ENCODE measurements at regions not wholly inside any gene's neighbourhood (a gene's known extent, or its start where the extent isn't known, plus 50 kb on each side); places are given as distances from the start of the nearest gene placed in this dataset.

- BruUV-seq (replicated peaks), result no TSS peak
Measured at GRCh38 chr7:52781250-52781649, 254.2 kb upstream of the POM121L12 start.

GRCh38 chr7:52779004-52779403, 256.4 kb upstream of the POM121L12 start:
- Histone ChIP-seq H3K9me3 (ENCODE audit: insufficient read depth, low read depth) (no peaks in the 10 kb centered on the region), H3K27ac (no peak overlapping the region), H3K36me3 (ENCODE audit: low read depth) (no peaks in the 10 kb centered on the region), H3K4me1 (replicated peaks; ENCODE audit: insufficient read depth) (no peaks in the 10 kb centered on the region), H3K4me2 (no peak overlapping the region), H3K27me3 (ENCODE audit: insufficient read depth, low read depth) (no peaks in the 10 kb centered on the region), H2AFZ (no peak overlapping the region), H3K79me2 (ENCODE audit: low read depth) (no peaks in the 10 kb centered on the region), H3F3A (ENCODE audit: insufficient read depth, low read depth) (no peaks in the 10 kb centered on the region), H3K9me2 (ENCODE audit: insufficient read depth) (no peaks in the 10 kb centered on the region), H3K4me3 (no peak overlapping the region), H4K20me1 (ENCODE audit: insufficient read depth) (no peaks in the 10 kb centered on the region)
- ChIA-PET POLR2A (ENCODE audit: unreplicated experiment) (no interaction called here), CTCF (no interaction called here)
- no peak for TF ChIP-seq CTCF (conservative IDR thresholded peaks at IDR 0.05)
- TF ChIP-seq EZH2 (IDR thresholded peaks at IDR 0.05; ENCODE audit: low read depth), result no peak
- BruUV-seq (replicated peaks), result no TSS peak
- intact Hi-C loops (cut with micrococcal nuclease; ENCODE audit: unreplicated experiment), result no loop called here
- DNase-seq, result no peak

More at GRCh38 chr7:52781250-52781649, 254.2 kb upstream of the POM121L12 start:
- Histone ChIP-seq H3K4me3 (no peak overlapping the region), H4K20me1 (ENCODE audit: insufficient read depth) (no peaks in the 10 kb centered on the region), H2AFZ (no peak overlapping the region), H3K36me3 (ENCODE audit: low read depth) (no peaks in the 10 kb centered on the region), H3F3A (ENCODE audit: insufficient read depth, low read depth) (no peaks in the 10 kb centered on the region), H3K9me2 (ENCODE audit: insufficient read depth) (no peaks in the 10 kb centered on the region), H3K27ac (no peak overlapping the region), H3K27me3 (ENCODE audit: insufficient read depth, low read depth) (no peaks in the 10 kb centered on the region), H3K4me2 (no peak overlapping the region), H3K9me3 (ENCODE audit: insufficient read depth, low read depth) (no peaks in the 10 kb centered on the region), H3K4me1 (replicated peaks; ENCODE audit: insufficient read depth) (no peaks in the 10 kb centered on the region), H3K79me2 (ENCODE audit: low read depth) (no peaks in the 10 kb centered on the region)
- TF ChIP-seq CTCF (conservative IDR thresholded peaks at IDR 0.05), result no peak
- POLR2A ChIA-PET (ENCODE audit: unreplicated experiment), result interaction anchor here (0.6 kb wide), 1 partner anchor 862 kb away, joined by 4 read pairs; no protein-coding TSS in a partner anchor
- DNase-seq, result no peak
- CTCF ChIA-PET, result no interaction called here
- intact Hi-C loops (cut with micrococcal nuclease; ENCODE audit: unreplicated experiment), result no loop called here

- DNase-seq, result no peak
- Histone ChIP-seq H3K4me2 (no peak overlapping the region), H3K9me3 (ENCODE audit: insufficient read depth, low read depth) (no peaks in the 10 kb centered on the region; the same call in 1 of the 2 replicates), H3K79me2 (ENCODE audit: low read depth) (no peaks in the 10 kb centered on the region), H3K9me2 (ENCODE audit: insufficient read depth) (no peaks in the 10 kb centered on the region), H3F3A (ENCODE audit: insufficient read depth, low read depth) (no peaks in the 10 kb centered on the region), H4K20me1 (ENCODE audit: insufficient read depth) (no peaks in the 10 kb centered on the region), H2AFZ (no peak overlapping the region), H3K27me3 (ENCODE audit: insufficient read depth, low read depth) (no peaks in the 10 kb centered on the region), H3K36me3 (ENCODE audit: low read depth) (no peaks in the 10 kb centered on the region), H3K27ac (no peak overlapping the region), H3K4me1 (replicated peaks; ENCODE audit: insufficient read depth) (no peaks in the 10 kb centered on the region), H3K4me3 (no peak overlapping the region)
- intact Hi-C loops (cut with micrococcal nuclease; ENCODE audit: unreplicated experiment), result no loop called here
- ChIA-PET CTCF (no interaction called here), POLR2A (ENCODE audit: unreplicated experiment) (interaction anchor here (0.7 kb wide), 1 partner anchor 99 kb away, joined by 6 read pairs; no protein-coding TSS in a partner anchor)
- TF ChIP-seq EZH2 (IDR thresholded peaks at IDR 0.05; ENCODE audit: low read depth) (no peak), CTCF (conservative IDR thresholded peaks at IDR 0.05) (no peak)
- BruUV-seq (replicated peaks), result no TSS peak
Measured at GRCh38 chr7:52777051-52777822, 258.2 kb upstream of the POM121L12 start.
